ENCODE measurements at regions not wholly inside any gene's neighbourhood (a gene's known extent, or its start where the extent isn't known, plus 50 kb on each side); places are given as distances from the start of the nearest gene placed in this dataset.
"Not testable (repeated sequence)": the region's sequence is repeated elsewhere in the genome, so short reads cannot be mapped to it uniquely, and the experiment has no call there.

GRCh38 chr14:23862513-23862912 is 91.1 kb upstream of the DHRS4 start:
- no peak for DNase-seq

GRCh38 chr14:23863836-23864235 is 89.7 kb upstream of the DHRS4 start:
- no peak for DNase-seq

- DNase-seq = no peak
Observed at GRCh38 chr14:23864259-23864658, 89.3 kb upstream of the DHRS4 start.

- DNase-seq = no peak
Observed at GRCh38 chr14:23864861-23865260, 88.7 kb upstream of the DHRS4 start.

GRCh38 chr14:23865502-23865901 is 88.1 kb upstream of the DHRS4 start:
- DNase-seq = no peak

- DNase-seq = no peak
Observed at GRCh38 chr14:23866269-23866668, 87.3 kb upstream of the DHRS4 start.

- DNase-seq = no peak
Observed at GRCh38 chr14:23869078-23869719, 84.4 kb upstream of the DHRS4 start.

- DNase-seq = no peak
Observed at GRCh38 chr14:23876160-23876750, 77.3 kb upstream of the DHRS4 start.

GRCh38 chr14:23877111-23877510 is 76.5 kb upstream of the DHRS4 start:
- DNase-seq = no peak

- no peak for DNase-seq
Observed at GRCh38 chr14:23877538-23878180, 75.9 kb upstream of the DHRS4 start.

GRCh38 chr14:23881282-23881681 is 72.3 kb upstream of the DHRS4 start:
- no peak for DNase-seq

GRCh38 chr14:23883684-23884540 is 69.7 kb upstream of the DHRS4 start:
- no peak for DNase-seq

GRCh38 chr14:23884541-23884904 is 69.0 kb upstream of the DHRS4 start:
- no peak for DNase-seq

- no peak for DNase-seq
Observed at GRCh38 chr14:23887536-23887935, 66.0 kb upstream of the DHRS4 start.

- DNase-seq = not testable (repeated sequence)
Observed at GRCh38 chr14:23891717-23892116, 61.9 kb upstream of the DHRS4 start.

GRCh38 chr14:23892289-23892688 is 61.3 kb upstream of the DHRS4 start:
- not testable (repeated sequence) for DNase-seq

GRCh38 chr14:23894362-23895052 is 59.1 kb upstream of the DHRS4 start:
- DNase-seq = no peak

- DNase-seq = no peak
Observed at GRCh38 chr14:23895053-23895419, 58.5 kb upstream of the DHRS4 start.

- DNase-seq = no peak
Observed at GRCh38 chr14:23895480-23895879, 58.1 kb upstream of the DHRS4 start.

GRCh38 chr14:23896609-23897153 is 56.9 kb upstream of the DHRS4 start:
- DNase-seq = no peak

- DNase-seq = not testable (repeated sequence)
Observed at GRCh38 chr14:23897291-23897690, 56.3 kb upstream of the DHRS4 start.

GRCh38 chr14:23898359-23898758 is 55.2 kb upstream of the DHRS4 start:
- not testable (repeated sequence) for DNase-seq

GRCh38 chr14:23899788-23900187 is 53.8 kb upstream of the DHRS4 start:
- no peak for DNase-seq
